Mammary epithelial cell (primary cell): ENCODE measurements at regions not wholly inside any gene's neighbourhood (a gene's known extent, or its start where the extent isn't known, plus 50 kb on each side); places are given as distances from the start of the nearest gene placed in this dataset.

Experiments
- CTCF ChIP-seq, 2 donors: IDR thresholded peaks in 1 of 2; conservative IDR thresholded peaks in 1 of 2; 2 replicates each; pipeline ENCODE4 v1.5.1; 2011 to 2012; ENCODE audit warnings: inconsistent platforms in 2 of 2, low read length in 2 of 2, mild to moderate bottlenecking in 2 of 2, control low read depth in 1 of 2, low read depth in 1 of 2; ENCODE audit not compliant: insufficient read depth in 1 of 2; ENCODE audit errors: extremely low read depth in 1 of 2
- EZH2 ChIP-seq: IDR thresholded peaks from 2 replicates; pipeline ENCODE4 v1.6.1; 2012; ENCODE audit warnings: low read length, inconsistent platforms, borderline replicate concordance

GRCh38 chr4:122046255-122046654 is 94.4 kb upstream of the TRPC3 start:
- no peak for TF ChIP-seq CTCF (conservative IDR thresholded peaks at IDR 0.05 in 1 of 2, IDR thresholded peaks at IDR 0.05 in 1 of 2; ENCODE audit: extremely low read depth in 1 of 2, insufficient read depth in 1 of 2, low read depth in 1 of 2, low read length in 2 of 2)
- no peak for TF ChIP-seq EZH2
